B cell (primary cell): ENCODE measurements at regions not wholly inside any gene's neighbourhood (a gene's known extent, or its start where the extent isn't known, plus 50 kb on each side); places are given as distances from the start of the nearest gene placed in this dataset.

ENCODE experiments used
- ATAC-seq: fragments of 200-7000 bp; cut with Tn5 transposase; one replicate; pipeline ENCODE4 v1.10.0; 2021; ENCODE audit warnings: low read depth, mild to moderate bottlenecking, moderate number of reproducible peaks, moderate library complexity
- CTCF ChIA-PET: fragments of 350-600 bp; sonication (Branson Sonifier 250); formaldehyde crosslinking; loops from one replicate; lab custom pipeline; 2021; ENCODE audit warnings: antibody characterized with exemption, inconsistent platforms; lab: Charles Lee
- POLR2A ChIA-PET: fragments of 350-600 bp; sonication (Branson Sonifier 250); formaldehyde crosslinking; loops from one replicate; lab custom pipeline; 2021; ENCODE audit warnings: antibody characterized with exemption; lab: Charles Lee
- DNase-seq: peaks from one replicate; pipeline ENCODE4 v3.0.0; 2013
- H2AFZ ChIP-seq: 2 replicates; pipeline ENCODE4 v1.6.1; 2012; ENCODE audit warnings: mild to moderate bottlenecking, low read depth, low read length; ENCODE audit not compliant: insufficient read depth, poor library complexity, severe bottlenecking
- H3K27ac ChIP-seq, 2 donors: 1 replicate in 1 of 2; 2 replicates in 1 of 2; pipeline ENCODE4 v1.5.1; 2012 to 2013; ENCODE audit warnings: low read length in 2 of 2, mild to moderate bottlenecking in 2 of 2, moderate library complexity in 1 of 2
- H3K27me3 ChIP-seq, 4 experiments: fragments of 200-600 bp in 1 of 4; sonication (generic) in 1 of 4; replicated peaks in 1 of 4; 1 replicate in 2 of 4; 2 replicates in 2 of 4; pipeline versions ENCODE4 v1.6.1 to v1.7.0; 2013 to 2016; ENCODE audit warnings: low read length in 3 of 4, mild to moderate bottlenecking in 2 of 4, mixed read lengths in 1 of 4, moderate library complexity in 1 of 4; ENCODE audit not compliant: insufficient read depth in 4 of 4, control insufficient read depth in 3 of 4; ENCODE audit errors: control extremely low read depth in 1 of 4
- H3K36me3 ChIP-seq, 2 experiments: replicated peaks in 1 of 2; 1 replicate in 1 of 2; 2 replicates in 1 of 2; pipeline versions ENCODE4 v1.6.1 to v1.7.1; 2013; ENCODE audit warnings: low read length in 1 of 2; ENCODE audit not compliant: insufficient read depth in 2 of 2, control insufficient read depth in 1 of 2; ENCODE audit errors: control extremely low read depth in 1 of 2, extremely low read depth in 1 of 2
- H3K4me1 ChIP-seq, 2 donors: fragments of 200-600 bp in 1 of 2; sonication (generic) in 1 of 2; 1 replicate in 1 of 2; 2 replicates in 1 of 2; pipeline versions ENCODE4 v1.5.1 to v1.6.1; 2013 to 2017; ENCODE audit warnings: low read length in 2 of 2; ENCODE audit not compliant: control insufficient read depth in 2 of 2, insufficient read depth in 2 of 2
- H3K4me2 ChIP-seq: replicated peaks from 2 replicates; pipeline ENCODE3; 2012; ENCODE audit warnings: mild to moderate bottlenecking, low read depth, low read length; ENCODE audit not compliant: poor library complexity, severe bottlenecking
- H3K4me3 ChIP-seq, 5 experiments: fragments of 200-600 bp in 1 of 5; sonication (generic) in 1 of 5; 1 replicate in 3 of 5; 2 replicates in 2 of 5; pipeline versions ENCODE4 v1.5.1 to v1.7.0; 2011 to 2016; ENCODE audit warnings: low read length in 4 of 5, mild to moderate bottlenecking in 4 of 5, low read depth in 2 of 5, control low read depth in 1 of 5, moderate library complexity in 1 of 5; ENCODE audit not compliant: insufficient read depth in 1 of 5; ENCODE audit errors: control extremely low read depth in 1 of 5, extremely low read depth in 1 of 5
- H3K79me2 ChIP-seq: fragments of 200-600 bp; sonication (generic); one replicate; pipeline ENCODE4 v1.6.0; 2016; ENCODE audit warnings: low read length; ENCODE audit not compliant: control insufficient read depth, insufficient read depth
- H3K9ac ChIP-seq: fragments of 200-600 bp; sonication (generic); 2 replicates; pipeline ENCODE4 v1.6.1; 2017; ENCODE audit warnings: mild to moderate bottlenecking, low read length, moderate library complexity
- H3K9me3 ChIP-seq, 3 donors: one replicate each; pipeline versions ENCODE4 v1.6.1 to v1.7.1; 2013; ENCODE audit warnings: low read length in 2 of 3; ENCODE audit not compliant: control insufficient read depth in 2 of 3, insufficient read depth in 1 of 3; ENCODE audit errors: control extremely low read depth in 1 of 3
- H4K20me1 ChIP-seq: 2 replicates; pipeline ENCODE4 v1.6.0; 2012; ENCODE audit warnings: mild to moderate bottlenecking, low read length; ENCODE audit not compliant: insufficient read depth, control insufficient read depth, poor library complexity, severe bottlenecking
- H3K27ac Mint-ChIP-seq: one replicate; pipeline ENCODE4 v1.8.0; 2021; ENCODE audit warnings: mixed read lengths
- H3K27me3 Mint-ChIP-seq: one replicate; pipeline ENCODE4 v1.8.0; 2021; ENCODE audit warnings: mixed read lengths
- H3K4me1 Mint-ChIP-seq: one replicate; pipeline ENCODE4 v1.8.0; 2021; ENCODE audit warnings: mixed read lengths
- H3K4me3 Mint-ChIP-seq: one replicate; pipeline ENCODE4 v1.8.0; 2021; ENCODE audit warnings: mixed read lengths
- H3K9me3 Mint-ChIP-seq: one replicate; pipeline ENCODE4 v1.8.0; 2022; ENCODE audit warnings: mixed read lengths; ENCODE audit not compliant: insufficient read depth
- CTCF ChIP-seq: fragments of 200-600 bp; IDR thresholded peaks from one replicate; pipeline ENCODE4 v1.8.0; 2022; ENCODE audit warnings: antibody characterized with exemption, mild to moderate bottlenecking
- EZH2 ChIP-seq: IDR thresholded peaks from 2 replicates; pipeline ENCODE4 v1.6.1; 2012; ENCODE audit warnings: borderline replicate concordance, low read depth, mild to moderate bottlenecking, moderate library complexity, low read length; ENCODE audit not compliant: insufficient read depth, poor library complexity, severe bottlenecking
- WGBS: methylation state at CpG from one replicate; pipeline ENCODE4 v1.1.5; 2013; ENCODE audit warnings: missing lambda C conversion rate; ENCODE audit not compliant: insufficient coverage; 5-methylcytosine and 5-hydroxymethylcytosine counted together
- intact Hi-C: fragments of 100-400 bp; cut with micrococcal nuclease; formaldehyde crosslinking; loops from one replicate; pipeline ENCODE4 v1.10.0; 2022

GRCh38 chr6:19153270-19153980 is 683.7 kb upstream of the ID4 start:
- Histone ChIP-seq H3K9me3 (peaks cover 0 to 3% (median 0%) of the 10 kb centered on the region in 3 donors), H3K36me3 (no peaks in the 10 kb centered on the region), H3K4me1 (no peaks in the 10 kb centered on the region), H3K27me3 (no peaks in the 10 kb centered on the region), H3K9ac (no peak overlapping the region), H2AFZ (no peak overlapping the region), H3K4me2 (no peak overlapping the region), H3K27ac (no peak overlapping the region), H3K4me3 (no peak overlapping the region), H3K79me2 (no peaks in the 10 kb centered on the region), H4K20me1 (no peaks in the 10 kb centered on the region)
- no peak for TF ChIP-seq CTCF
- no peak for TF ChIP-seq EZH2
- intact Hi-C loops, result no loop called here
- H3K9me3 Mint-ChIP-seq, result peaks cover 10% of the 10 kb centered on the region
- no peaks in the 10 kb centered on the region for H3K27me3 Mint-ChIP-seq
- DNase-seq, result no peak
- no peak overlapping the region for H3K4me3 Mint-ChIP-seq
- H3K4me1 Mint-ChIP-seq, result no peaks in the 10 kb centered on the region
- ATAC-seq, result no peak
- ChIA-PET CTCF (no interaction called here), POLR2A (no interaction called here)
- no peak overlapping the region for H3K27ac Mint-ChIP-seq
- WGBS, result 100% methylated on average over 2 of the region's 7 CpGs

- TF ChIP-seq EZH2, result no peak
- no peak for TF ChIP-seq CTCF
- no peak overlapping the region for H3K27ac Mint-ChIP-seq
- Histone ChIP-seq H3K27me3 (no peaks in the 10 kb centered on the region), H2AFZ (no peak overlapping the region), H3K79me2 (no peaks in the 10 kb centered on the region), H3K4me2 (no peak overlapping the region), H3K4me1 (no peaks in the 10 kb centered on the region), H4K20me1 (no peaks in the 10 kb centered on the region), H3K36me3 (no peaks in the 10 kb centered on the region), H3K9ac (no peak overlapping the region), H3K4me3 (no peak overlapping the region), H3K27ac (no peak overlapping the region), H3K9me3 (peaks cover 0 to 3% (median 0%) of the 10 kb centered on the region in 3 donors)
- ChIA-PET POLR2A (no interaction called here), CTCF (no interaction called here)
- no peak for DNase-seq
- intact Hi-C loops, result no loop called here
- peaks cover 10% of the 10 kb centered on the region for H3K9me3 Mint-ChIP-seq
- H3K4me3 Mint-ChIP-seq, result no peak overlapping the region
- 93% methylated on average over 1 of the region's 1 CpG for WGBS
- no peak for ATAC-seq
- H3K27me3 Mint-ChIP-seq, result no peaks in the 10 kb centered on the region
- H3K4me1 Mint-ChIP-seq, result no peaks in the 10 kb centered on the region
Observed at GRCh38 chr6:19153981-19154295, 683.2 kb upstream of the ID4 start.
